ENCODE measurements at regions not wholly inside any gene's neighbourhood (a gene's known extent, or its start where the extent isn't known, plus 50 kb on each side); places are given as distances from the start of the nearest gene placed in this dataset.

GRCh38 chr1:73604739-73605138, 593.2 kb downstream of the LRRIQ3 start:
- ChIA-PET POLR2A (interaction anchor here (0.7 kb wide), 1 partner anchor 11 kb away, joined by 3 read pairs; no protein-coding TSS in a partner anchor), CTCF (interaction anchor here (1.4 to 2.3 kb wide), 2 partner anchors 11 to 23 kb away, joined by 3 to 22 read pairs; no protein-coding TSS in a partner anchor)
- peak overlapping the region in 1 of 3 experiments; percentile 8 for H3K4me3 ChIP-seq (replicated peaks in 1 of 3; ENCODE audit: insufficient read depth in 1 of 3, low read depth in 1 of 3, low read length in 3 of 3)
- dilution Hi-C loops (cut with MboI; ENCODE audit: extremely low pct_ligation_motif_present, low sequenced_read_pairs) = no loop called here
- H3K4me2 ChIP-seq (ENCODE audit: insufficient read depth, low read length) = peak overlapping the region; percentile 74
- peak overlapping the region; percentile 28 for H3K9ac ChIP-seq (replicated peaks; ENCODE audit: extremely low read depth, insufficient read depth, low read length)
- DNase-seq (ENCODE audit: low read depth, low spot score) (peak; percentile 77), FAIRE-seq (peak; percentile 81)
- H3K4me1 ChIP-seq (ENCODE audit: control insufficient read depth, extremely low read depth, insufficient read depth, low read length) = peaks cover 11% of the 10 kb centered on the region
- no TSS peak for BruUV-seq (replicated peaks)
- peak overlapping the region; percentile 51 for H3K27ac ChIP-seq (ENCODE audit: insufficient read depth, low read depth, low read length)
- intact Hi-C loops (cut with micrococcal nuclease) = loop anchor here (1.0 kb wide), 1 partner anchor 11 kb away; no protein-coding TSS in a partner anchor
- H2AFZ ChIP-seq (ENCODE audit: low read depth, low read length) = peak overlapping the region; percentile 31
- no peaks in the 10 kb centered on the region for H3K27me3 ChIP-seq (ENCODE audit: control insufficient read depth in 2 of 2, insufficient read depth in 2 of 2, low read length in 2 of 2)
- H3K36me3 ChIP-seq (ENCODE audit: control insufficient read depth in 2 of 2, extremely low read depth in 1 of 2, insufficient read depth in 2 of 2, low read length in 2 of 2) = no peaks in the 10 kb centered on the region
- H3K9me3 ChIP-seq (replicated peaks; ENCODE audit: control insufficient read depth, insufficient read depth, low read length) = no peaks in the 10 kb centered on the region
- no peaks in the 10 kb centered on the region for H3K9me1 ChIP-seq (replicated peaks; ENCODE audit: control insufficient read depth, extremely low read depth, insufficient read depth, low read length)
- no peaks in the 10 kb centered on the region for H3K79me2 ChIP-seq (ENCODE audit: control insufficient read depth, insufficient read depth, low read length)
- peak; percentile 96 for TF ChIP-seq JUN (IDR thresholded peaks at IDR 0.05; ENCODE audit: borderline replicate concordance, insufficient read depth, insufficient read length, low read depth)
- no peak for TF ChIP-seq MAX (IDR thresholded peaks at IDR 0.05; ENCODE audit: insufficient read depth, insufficient read length)
- no peak for TF ChIP-seq MYC (IDR thresholded peaks at IDR 0.05; ENCODE audit: low read depth, low read length)
- TF ChIP-seq FOS (IDR thresholded peaks at IDR 0.05; ENCODE audit: borderline replicate concordance, insufficient read depth, low read length) = peak; percentile 89
- H4K20me1 ChIP-seq (replicated peaks; ENCODE audit: control insufficient read depth, extremely low read depth, insufficient read depth, low read length) = no peaks in the 10 kb centered on the region

- Histone ChIP-seq H3K9ac (replicated peaks; ENCODE audit: extremely low read depth, insufficient read depth, low read length) (peak overlapping the region; percentile 28), H3K79me2 (ENCODE audit: control insufficient read depth, insufficient read depth, low read length) (no peaks in the 10 kb centered on the region), H3K9me3 (replicated peaks; ENCODE audit: control insufficient read depth, insufficient read depth, low read length) (no peaks in the 10 kb centered on the region), H3K4me1 (ENCODE audit: control insufficient read depth, extremely low read depth, insufficient read depth, low read length) (peaks cover 11% of the 10 kb centered on the region), H2AFZ (ENCODE audit: low read depth, low read length) (peak overlapping the region; percentile 31), H3K36me3 (ENCODE audit: control insufficient read depth in 2 of 2, extremely low read depth in 1 of 2, insufficient read depth in 2 of 2, low read length in 2 of 2) (no peaks in the 10 kb centered on the region), H3K4me3 (replicated peaks in 1 of 3; ENCODE audit: insufficient read depth in 1 of 3, low read depth in 1 of 3, low read length in 3 of 3) (no peak overlapping the region), H3K9me1 (replicated peaks; ENCODE audit: control insufficient read depth, extremely low read depth, insufficient read depth, low read length) (no peaks in the 10 kb centered on the region), H3K4me2 (ENCODE audit: insufficient read depth, low read length) (peak overlapping the region; percentile 74), H3K27me3 (ENCODE audit: control insufficient read depth in 2 of 2, insufficient read depth in 2 of 2, low read length in 2 of 2) (no peaks in the 10 kb centered on the region), H3K27ac (ENCODE audit: insufficient read depth, low read depth, low read length) (peak overlapping the region; percentile 51), H4K20me1 (replicated peaks; ENCODE audit: control insufficient read depth, extremely low read depth, insufficient read depth, low read length) (no peaks in the 10 kb centered on the region)
- ChIA-PET POLR2A (interaction anchor here (0.7 kb wide), 1 partner anchor 11 kb away, joined by 3 read pairs; no protein-coding TSS in a partner anchor), CTCF (interaction anchor here (1.4 to 2.3 kb wide), 2 partner anchors 11 to 24 kb away, joined by 3 to 22 read pairs; no protein-coding TSS in a partner anchor)
- dilution Hi-C loops (cut with MboI; ENCODE audit: extremely low pct_ligation_motif_present, low sequenced_read_pairs) = no loop called here
- no peak for TF ChIP-seq POLR2A (IDR thresholded peaks at IDR 0.05; ENCODE audit: low read depth, low read length)
- TF ChIP-seq JUN (IDR thresholded peaks at IDR 0.05; ENCODE audit: borderline replicate concordance, insufficient read depth, insufficient read length, low read depth) = no peak
- no peak for TF ChIP-seq GATA2 (IDR thresholded peaks at IDR 0.05; ENCODE audit: insufficient read depth, insufficient read length, low read depth, low read length)
- no peak for TF ChIP-seq EZH2 (IDR thresholded peaks at IDR 0.05; ENCODE audit: borderline replicate concordance, low read depth, low read length, severe bottlenecking)
- no peak for TF ChIP-seq MAX (IDR thresholded peaks at IDR 0.05; ENCODE audit: insufficient read depth, insufficient read length)
- TF ChIP-seq CTCF (IDR thresholded peaks at IDR 0.05; ENCODE audit: extremely low read depth in 1 of 2, insufficient read depth in 1 of 2, low read depth in 1 of 2, low read length in 2 of 2) = no peak
- TF ChIP-seq MYC (IDR thresholded peaks at IDR 0.05; ENCODE audit: low read depth, low read length) = no peak
- FAIRE-seq = no peak
- intact Hi-C loops (cut with micrococcal nuclease) = loop anchor here (1.0 kb wide), 1 partner anchor 11 kb away; no protein-coding TSS in a partner anchor
- no TSS peak for BruUV-seq (replicated peaks)
- DNase-seq (ENCODE audit: low read depth, low spot score) = no peak
Measured at GRCh38 chr1:73604211-73604610, 593.8 kb downstream of the LRRIQ3 start.

Measured in endothelial cell of umbilical vein (primary cell).